Calu3 (cell line): ENCODE measurements at regions not wholly inside any gene's neighbourhood (a gene's known extent, or its start where the extent isn't known, plus 50 kb on each side); places are given as distances from the start of the nearest gene placed in this dataset.
A peak's percentile ranks its signal among the peaks of the same experiment; 100 is the strongest.

Source experiments
- BruUV-seq: library from RNA; stranded (reverse); fragments of 400-500 nt; replicated peaks from 2 replicates; lab custom pipeline; 2021; lab: Mats Ljungman, UMichigan
- CTCF ChIA-PET: fragments of 300-600 bp; sonication (Branson Sonifier 250); formaldehyde crosslinking; loops from one replicate; lab custom pipeline; 2022; ENCODE audit warnings: antibody characterized with exemption; lab: Charles Lee
- DNase-seq: peaks from one replicate; pipeline ENCODE4 v3.0.0; 2022
- H3K27ac Mint-ChIP-seq: one replicate; pipeline ENCODE4 v1.8.0; 2022; ENCODE audit warnings: mixed read lengths; ENCODE audit not compliant: unreplicated experiment
- H3K27me3 Mint-ChIP-seq: one replicate; pipeline ENCODE4 v1.8.0; 2022; ENCODE audit warnings: mixed read lengths; ENCODE audit not compliant: unreplicated experiment
- H3K36me3 Mint-ChIP-seq: one replicate; pipeline ENCODE4 v1.8.0; 2022; ENCODE audit warnings: mild to moderate bottlenecking, moderate library complexity, mixed read lengths; ENCODE audit not compliant: insufficient read depth, unreplicated experiment
- H3K4me1 Mint-ChIP-seq: one replicate; pipeline ENCODE4 v1.8.0; 2022; ENCODE audit warnings: mild to moderate bottlenecking, low read depth, mixed read lengths; ENCODE audit not compliant: unreplicated experiment
- H3K4me3 Mint-ChIP-seq: one replicate; pipeline ENCODE4 v1.8.0; 2022; ENCODE audit warnings: mild to moderate bottlenecking, low read depth, moderate library complexity, mixed read lengths; ENCODE audit not compliant: unreplicated experiment
- H3K9me3 Mint-ChIP-seq: one replicate; pipeline ENCODE4 v1.8.0; 2022; ENCODE audit warnings: low read depth, mixed read lengths; ENCODE audit not compliant: unreplicated experiment
- CTCF ChIP-seq: fragments of 200-600 bp; IDR thresholded peaks from one replicate; pipeline ENCODE4 v1.8.0; 2022; ENCODE audit warnings: antibody characterized with exemption; ENCODE audit not compliant: unreplicated experiment
- intact Hi-C: fragments of 100-400 bp; cut with micrococcal nuclease; formaldehyde crosslinking; loops from one replicate; pipeline ENCODE4 v1.10.0; 2022; ENCODE audit not compliant: unreplicated experiment

GRCh38 chr21:35398346-35398982 lies 349.4 kb upstream of the RUNX1 start:
- Mint-ChIP-seq H3K4me1 (peaks cover 34% of the 10 kb centered on the region), H3K36me3 (no peaks in the 10 kb centered on the region), H3K9me3 (no peaks in the 10 kb centered on the region), H3K27me3 (no peaks in the 10 kb centered on the region), H3K27ac (peak overlapping the region; percentile 85), H3K4me3 (peak overlapping the region; percentile 22)
- BruUV-seq, result no TSS peak
- intact Hi-C loops, result no loop called here
- DNase-seq, result no peak
- no peak for TF ChIP-seq CTCF
- CTCF ChIA-PET, result interaction anchor here (1.3 kb wide), 1 partner anchor 104 kb away, joined by 4 read pairs; no protein-coding TSS in a partner anchor

- no peaks in the 10 kb centered on the region for H3K27me3 Mint-ChIP-seq
- no TSS peak for BruUV-seq
Observed at GRCh38 chr21:35397781-35398180, 348.7 kb upstream of the RUNX1 start.

GRCh38 chr21:35396655-35397054 lies 347.6 kb upstream of the RUNX1 start:
- BruUV-seq, result no TSS peak
- H3K9me3 Mint-ChIP-seq, result no peaks in the 10 kb centered on the region
- H3K4me1 Mint-ChIP-seq, result peaks cover 31% of the 10 kb centered on the region
- TF ChIP-seq CTCF, result no peak
- H3K36me3 Mint-ChIP-seq, result no peaks in the 10 kb centered on the region
- CTCF ChIA-PET, result no interaction called here
- intact Hi-C loops, result no loop called here
- no peaks in the 10 kb centered on the region for H3K27me3 Mint-ChIP-seq
- no peak overlapping the region for H3K27ac Mint-ChIP-seq
- H3K4me3 Mint-ChIP-seq, result no peak overlapping the region
- no peak for DNase-seq

More at GRCh38 chr21:35397781-35398180, 348.7 kb upstream of the RUNX1 start:
- DNase-seq, result no peak
- no peak overlapping the region for H3K4me3 Mint-ChIP-seq
- intact Hi-C loops, result no loop called here
- no peaks in the 10 kb centered on the region for H3K9me3 Mint-ChIP-seq
- TF ChIP-seq CTCF, result no peak
- H3K4me1 Mint-ChIP-seq, result peaks cover 34% of the 10 kb centered on the region
- no peaks in the 10 kb centered on the region for H3K36me3 Mint-ChIP-seq
- no peak overlapping the region for H3K27ac Mint-ChIP-seq
- CTCF ChIA-PET, result interaction anchor here (1.3 kb wide), 1 partner anchor 103 kb away, joined by 4 read pairs; no protein-coding TSS in a partner anchor

GRCh38 chr21:35395728-35396127 lies 346.6 kb upstream of the RUNX1 start:
- TF ChIP-seq CTCF, result no peak
- no TSS peak for BruUV-seq

More at GRCh38 chr21:35395728-35396127, 346.6 kb upstream of the RUNX1 start:
- no peaks in the 10 kb centered on the region for H3K36me3 Mint-ChIP-seq
- intact Hi-C loops, result no loop called here
- peaks cover 2% of the 10 kb centered on the region for H3K9me3 Mint-ChIP-seq
- peaks cover 23% of the 10 kb centered on the region for H3K4me1 Mint-ChIP-seq
- no peak for DNase-seq
- H3K4me3 Mint-ChIP-seq, result no peak overlapping the region
- CTCF ChIA-PET, result interaction anchor here (0.7 kb wide), 1 partner anchor 186 kb away, joined by 3 read pairs; no protein-coding TSS in a partner anchor
- no peak overlapping the region for H3K27ac Mint-ChIP-seq
- H3K27me3 Mint-ChIP-seq, result no peaks in the 10 kb centered on the region
